Thyroid gland (tissue), 4 donors: ENCODE measurements at regions not wholly inside any gene's neighbourhood (a gene's known extent, or its start where the extent isn't known, plus 50 kb on each side); places are given as distances from the start of the nearest gene placed in this dataset.

Source experiments
- DNase-seq, 2 donors: peaks; one replicate each; pipeline ENCODE4 v3.0.0-alpha.2; 2019
- H3K27ac ChIP-seq, 3 donors: fragments of 200-600 bp; sonication (generic); 1 replicate in 2 of 3; 2 replicates in 1 of 3; pipeline ENCODE4 v1.5.1; 2016 to 2019; ENCODE audit warnings: mild to moderate bottlenecking in 1 of 3, moderate library complexity in 1 of 3
- H3K27me3 ChIP-seq: fragments of 200-600 bp; sonication (generic); one replicate; pipeline ENCODE4 v1.5.1; 2019
- H3K36me3 ChIP-seq, 2 donors: fragments of 200-600 bp; sonication (generic); one replicate each; pipeline ENCODE4 v1.5.1; 2016 to 2019
- H3K4me1 ChIP-seq, 2 donors: fragments of 200-600 bp; sonication (generic); one replicate each; pipeline ENCODE4 v1.5.1; 2017 to 2019
- H3K4me3 ChIP-seq, 3 donors: fragments of 200-600 bp; sonication (generic); replicated peaks in 1 of 3; 1 replicate in 2 of 3; 2 replicates in 1 of 3; pipeline ENCODE4 v1.5.1; 2016; ENCODE audit warnings: mild to moderate bottlenecking in 1 of 3
- H3K9me3 ChIP-seq: fragments of 200-600 bp; sonication (generic); one replicate; pipeline ENCODE4 v1.5.1; 2017
- POLR2A ChIP-seq, 2 donors: fragments of 450-650 bp; IDR thresholded peaks; one replicate each; pipeline ENCODE4 v1.6.1; 2017; ENCODE audit warnings: antibody characterized with exemption in 2 of 2, mild to moderate bottlenecking in 2 of 2, moderate library complexity in 1 of 2
- WGBS, 2 donors: methylation state at CpG; one replicate each; pipeline ENCODE4 v1.1.5; 2017; 5-methylcytosine and 5-hydroxymethylcytosine counted together
- intact Hi-C: fragments of 100-400 bp; cut with DNase I; formaldehyde crosslinking; loops from one replicate; pipeline ENCODE4 v1.15.1; 2023
- TF ChIP-seq, protein P1 (sequence below), 6 experiments: fragments of 200-600 bp in 3 of 6; fragments of 450-650 bp in 3 of 6; sonication (generic) in 3 of 6; IDR thresholded peaks; one replicate each; pipeline ENCODE4 v1.5.1; 2016 to 2019; ENCODE audit warnings: antibody characterized with exemption in 6 of 6, mild to moderate bottlenecking in 2 of 6, inconsistent platforms in 1 of 6, moderate library complexity in 1 of 6

DNA sequence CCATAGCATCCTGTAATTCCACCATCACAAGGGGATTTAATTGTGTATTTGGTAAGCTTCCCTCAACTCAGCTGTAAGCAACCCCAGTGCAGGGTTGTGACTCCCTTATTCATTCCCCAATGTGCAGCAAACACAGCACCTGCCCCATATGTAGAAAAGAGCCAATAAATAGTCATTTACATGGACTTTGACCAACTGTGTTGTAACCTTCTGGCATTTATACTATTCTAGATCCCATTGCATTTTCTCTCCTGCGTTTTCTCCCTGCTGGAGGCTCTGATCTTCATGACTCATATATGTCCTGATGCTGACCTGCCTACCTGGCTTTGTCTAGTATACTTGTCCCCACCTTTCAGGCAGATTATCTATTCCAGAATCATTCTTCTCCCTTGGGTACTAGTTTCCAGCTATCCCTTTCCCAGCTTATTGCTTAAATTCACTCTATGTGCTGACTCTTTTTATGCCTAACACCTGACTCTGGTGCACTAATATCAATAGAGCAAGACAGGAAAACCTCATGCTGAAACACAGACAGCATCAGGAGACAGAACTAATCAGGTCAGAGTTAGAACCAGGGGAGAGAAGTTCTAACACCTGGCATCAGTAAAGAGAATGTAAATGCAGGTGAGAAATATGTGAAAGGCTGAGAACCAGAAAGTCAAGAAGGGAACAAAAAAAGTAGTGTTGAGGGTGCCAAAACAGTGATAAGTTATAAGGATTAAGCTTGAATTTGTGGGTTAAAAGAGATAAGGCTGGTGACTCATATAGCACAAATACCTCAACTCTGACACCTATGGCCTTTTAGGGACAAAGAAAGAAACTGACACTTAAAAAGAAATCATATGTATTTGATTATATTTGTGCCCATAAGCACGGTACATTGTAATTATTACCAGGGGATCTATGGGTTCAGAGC, 402.7 kb downstream of the IPMK start:
- no peaks in the 10 kb centered on the region for H3K4me1 ChIP-seq
- TF ChIP-seq, protein P1, sequence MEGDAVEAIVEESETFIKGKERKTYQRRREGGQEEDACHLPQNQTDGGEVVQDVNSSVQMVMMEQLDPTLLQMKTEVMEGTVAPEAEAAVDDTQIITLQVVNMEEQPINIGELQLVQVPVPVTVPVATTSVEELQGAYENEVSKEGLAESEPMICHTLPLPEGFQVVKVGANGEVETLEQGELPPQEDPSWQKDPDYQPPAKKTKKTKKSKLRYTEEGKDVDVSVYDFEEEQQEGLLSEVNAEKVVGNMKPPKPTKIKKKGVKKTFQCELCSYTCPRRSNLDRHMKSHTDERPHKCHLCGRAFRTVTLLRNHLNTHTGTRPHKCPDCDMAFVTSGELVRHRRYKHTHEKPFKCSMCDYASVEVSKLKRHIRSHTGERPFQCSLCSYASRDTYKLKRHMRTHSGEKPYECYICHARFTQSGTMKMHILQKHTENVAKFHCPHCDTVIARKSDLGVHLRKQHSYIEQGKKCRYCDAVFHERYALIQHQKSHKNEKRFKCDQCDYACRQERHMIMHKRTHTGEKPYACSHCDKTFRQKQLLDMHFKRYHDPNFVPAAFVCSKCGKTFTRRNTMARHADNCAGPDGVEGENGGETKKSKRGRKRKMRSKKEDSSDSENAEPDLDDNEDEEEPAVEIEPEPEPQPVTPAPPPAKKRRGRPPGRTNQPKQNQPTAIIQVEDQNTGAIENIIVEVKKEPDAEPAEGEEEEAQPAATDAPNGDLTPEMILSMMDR (IDR thresholded peaks at IDR 0.05): no peak
- no peak for TF ChIP-seq POLR2A (IDR thresholded peaks at IDR 0.05)
- DNase-seq: no peak
- WGBS, 2 donors: 67% methylated on average over 2 of the region's 2 CpGs
- H3K27ac ChIP-seq: no peak overlapping the region
- intact Hi-C loops: no loop called here
- H3K36me3 ChIP-seq: no peaks in the 10 kb centered on the region
- no peaks in the 10 kb centered on the region for H3K9me3 ChIP-seq
- no peak overlapping the region for H3K4me3 ChIP-seq
- no peaks in the 10 kb centered on the region for H3K27me3 ChIP-seq

DNA sequence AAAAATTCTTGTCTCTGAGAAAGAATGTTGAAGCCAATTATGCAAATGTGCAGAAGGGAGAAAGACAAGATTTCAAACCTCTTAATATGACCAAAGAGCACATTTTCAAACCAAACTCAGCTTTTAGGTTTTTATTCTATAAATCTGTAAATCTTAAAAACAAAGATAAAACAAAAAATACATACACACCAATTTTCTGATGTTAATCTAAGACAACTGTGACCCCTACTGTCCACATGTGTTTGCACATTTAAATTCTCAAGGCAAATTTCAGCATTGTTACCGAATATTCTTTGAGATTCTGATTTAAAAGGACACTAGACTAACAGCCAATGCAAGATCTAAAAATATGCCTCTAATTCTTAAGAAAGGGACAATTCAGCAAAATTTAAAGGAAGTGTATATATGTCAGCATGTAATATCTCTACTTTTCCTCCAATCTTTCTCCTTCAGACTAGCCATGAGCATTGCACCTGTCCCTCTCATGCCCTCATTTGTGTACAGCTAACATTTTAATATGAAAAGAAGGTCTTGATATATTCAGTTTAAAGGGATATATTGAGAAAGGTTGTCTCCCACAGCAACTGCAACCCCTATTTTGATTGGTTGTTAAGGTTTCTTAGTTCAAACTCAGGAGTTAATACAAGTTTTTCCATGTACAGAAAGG, 417.9 kb downstream of the IPMK start:
- peaks cover 16 to 20% of the 10 kb centered on the region in 2 donors for H3K4me1 ChIP-seq
- intact Hi-C loops: no loop called here

DNA sequence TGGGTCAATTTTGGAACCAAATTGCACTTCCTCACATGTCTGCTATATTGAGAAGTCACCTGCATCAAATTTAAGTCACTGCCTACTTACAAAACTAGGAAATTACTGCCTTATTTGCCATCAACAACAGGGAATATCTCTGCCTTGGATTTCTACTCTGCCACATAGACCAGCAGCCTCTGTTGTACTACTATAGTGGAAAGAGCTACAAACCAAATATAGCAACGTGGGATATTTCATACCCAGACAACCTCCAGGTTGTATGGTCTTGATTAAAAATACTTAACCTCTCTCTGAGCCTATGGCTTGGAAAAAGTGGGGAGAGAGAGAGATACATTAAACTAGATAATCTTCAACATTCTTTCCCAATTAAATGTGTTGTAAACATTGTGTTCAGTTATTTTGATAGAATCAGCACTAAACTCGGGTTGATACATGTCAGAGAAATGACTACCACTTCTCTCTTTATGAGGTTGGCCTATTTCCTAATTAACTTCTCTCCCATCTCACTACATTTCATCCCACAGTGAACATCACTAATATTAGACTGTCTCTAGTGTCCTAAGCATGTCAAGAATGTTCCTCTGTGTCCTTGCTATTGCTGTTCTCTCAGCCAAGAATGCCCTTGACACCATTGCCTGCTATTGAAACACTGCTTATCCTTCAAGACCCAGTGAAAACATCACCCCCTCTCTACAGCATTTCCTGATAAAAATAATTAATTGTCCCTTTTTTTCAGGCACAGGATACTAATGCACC, 421.2 kb downstream of the IPMK start:
- H3K4me1 ChIP-seq: peaks cover 16 to 20% of the 10 kb centered on the region in 2 donors
- H3K27me3 ChIP-seq: no peaks in the 10 kb centered on the region
- H3K27ac ChIP-seq: no peak overlapping the region
- no peak overlapping the region for H3K4me3 ChIP-seq
- peak; percentile 17 to 23 for DNase-seq
- no peaks in the 10 kb centered on the region for H3K36me3 ChIP-seq
- intact Hi-C loops: no loop called here
- no peak for TF ChIP-seq POLR2A (IDR thresholded peaks at IDR 0.05)
- TF ChIP-seq, protein P1 (IDR thresholded peaks at IDR 0.05): no peak
- 72 to 73% methylated on average over 2 of the region's 2 CpGs for WGBS, 2 donors
- H3K9me3 ChIP-seq: no peaks in the 10 kb centered on the region

More for the DNA sequence above, 417.9 kb downstream of the IPMK start:
- no peak for DNase-seq
- Histone ChIP-seq H3K36me3 (no peaks in the 10 kb centered on the region), H3K27ac (no peak overlapping the region), H3K4me3 (no peak overlapping the region), H3K27me3 (no peaks in the 10 kb centered on the region), H3K9me3 (no peaks in the 10 kb centered on the region)
- WGBS, 2 donors: 32 to 35% methylated on average over 1 of the region's 1 CpG
- TF ChIP-seq, protein P1 (IDR thresholded peaks at IDR 0.05): peak; percentile 26 to 79 (median 44)
- TF ChIP-seq POLR2A (IDR thresholded peaks at IDR 0.05): no peak

DNA sequence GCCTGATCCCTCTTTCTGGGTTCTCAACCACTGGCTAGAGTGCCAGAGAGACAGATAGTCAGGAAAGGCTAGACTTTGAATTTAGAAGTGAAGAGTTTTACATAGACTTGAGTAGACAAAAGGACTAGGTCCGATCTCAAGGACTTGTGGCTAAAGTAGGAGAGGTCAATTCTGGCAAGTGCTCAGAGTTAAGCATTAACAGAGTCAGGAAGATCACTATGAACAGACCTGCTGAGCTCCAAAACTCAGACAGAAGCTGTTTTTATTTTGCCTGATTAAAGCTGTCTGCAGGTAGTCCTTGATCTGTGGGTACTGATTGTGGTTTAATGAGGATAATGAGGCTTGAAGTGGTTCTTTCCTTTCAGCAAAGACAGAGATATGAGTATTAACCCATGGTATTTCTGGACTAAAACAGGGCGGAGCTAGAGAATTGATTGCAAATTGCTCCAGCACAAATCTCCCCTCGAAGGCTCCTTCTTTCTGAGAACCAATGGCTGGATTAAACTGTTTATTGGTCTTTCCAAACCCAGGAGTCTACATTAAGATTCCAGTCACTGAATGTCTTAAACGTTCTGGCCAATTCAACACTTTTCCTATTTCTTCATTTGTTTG, 423.2 kb downstream of the IPMK start:
- DNase-seq: no peak
- Histone ChIP-seq H3K27me3 (no peaks in the 10 kb centered on the region), H3K27ac (no peak overlapping the region), H3K4me1 (peaks cover 16 to 20% of the 10 kb centered on the region in 2 donors), H3K9me3 (no peaks in the 10 kb centered on the region), H3K4me3 (no peak overlapping the region), H3K36me3 (no peaks in the 10 kb centered on the region)
- TF ChIP-seq POLR2A (IDR thresholded peaks at IDR 0.05): no peak
- 71 to 74% methylated on average over 4 of the region's 4 CpGs for WGBS, 2 donors
- intact Hi-C loops: no loop called here
